H1 (cell line): ENCODE measurements at regions not wholly inside any gene's neighbourhood (a gene's known extent, or its start where the extent isn't known, plus 50 kb on each side); places are given as distances from the start of the nearest gene placed in this dataset.

Experiments
- BACH1 ChIP-seq: IDR thresholded peaks from 2 replicates; pipeline ENCODE4 v1.6.1; 2012; ENCODE audit warnings: low read length, improper control_type of control experiment
- CTCF ChIP-seq, 3 experiments: IDR thresholded peaks; 1 replicate in 2 of 3; 2 replicates in 1 of 3; pipeline versions ENCODE4 v1.5.1 to v1.6.1; 2011; ENCODE audit warnings: low read length in 3 of 3, mild to moderate bottlenecking in 3 of 3, inconsistent platforms in 2 of 3, low read depth in 1 of 3, moderate library complexity in 1 of 3; ENCODE audit not compliant: insufficient read depth in 1 of 3; ENCODE audit errors: control extremely low read depth in 1 of 3
- EZH2 ChIP-seq: fragments of 200-600 bp; sonication (generic); IDR thresholded peaks from 2 replicates; pipeline ENCODE4 v1.7.1; 2012; ENCODE audit warnings: low read depth, mild to moderate bottlenecking, moderate library complexity, low read length, inconsistent platforms; ENCODE audit not compliant: severe bottlenecking
- FOSL1 ChIP-seq: IDR thresholded peaks from 2 replicates; pipeline ENCODE4 v1.6.1; 2011; ENCODE audit warnings: mild to moderate bottlenecking, low read depth, low read length, moderate library complexity; ENCODE audit not compliant: insufficient read depth
- JUND ChIP-seq: IDR thresholded peaks from 2 replicates; pipeline ENCODE4 v1.6.1; 2011; ENCODE audit warnings: mild to moderate bottlenecking, improper control_type of control experiment, low read length
- KDM1A ChIP-seq: fragments of 200-600, 300-600 bp; sonication (generic); IDR thresholded peaks from 2 replicates; pipeline ENCODE4 v1.7.1; 2016; ENCODE audit warnings: mild to moderate bottlenecking, low read length, borderline replicate concordance
- MAFK ChIP-seq: IDR thresholded peaks from 2 replicates; pipeline ENCODE4 v1.6.1; 2012; ENCODE audit warnings: low read depth, mild to moderate bottlenecking, improper control_type of control experiment, low read length
- POLR2A ChIP-seq, 2 experiments: IDR thresholded peaks; 1 replicate in 1 of 2; 2 replicates in 1 of 2; pipeline ENCODE4 v1.6.1; 2011; ENCODE audit warnings: low read depth in 2 of 2, low read length in 2 of 2, mild to moderate bottlenecking in 2 of 2; ENCODE audit errors: control extremely low read depth in 1 of 2
- POLR2AphosphoS5 ChIP-seq: IDR thresholded peaks from 2 replicates; pipeline ENCODE4 v1.6.1; 2011; ENCODE audit warnings: low read depth, low read length
- RBBP5 ChIP-seq: IDR thresholded peaks from 2 replicates; pipeline ENCODE4 v1.7.1; 2012; ENCODE audit warnings: low read depth, mild to moderate bottlenecking, inconsistent platforms, low read length, moderate library complexity, borderline replicate concordance
- RFX5 ChIP-seq: IDR thresholded peaks from 2 replicates; pipeline ENCODE4 v1.6.1; 2011; ENCODE audit warnings: low read depth, low read length, improper control_type of control experiment, borderline replicate concordance
- TAF1 ChIP-seq: IDR thresholded peaks from 2 replicates; pipeline ENCODE4 v1.6.1; 2011; ENCODE audit warnings: mild to moderate bottlenecking, low read depth, low read length
- USF2 ChIP-seq: IDR thresholded peaks from 2 replicates; pipeline ENCODE4 v1.6.1; 2011; ENCODE audit warnings: low read length, improper control_type of control experiment

- TF ChIP-seq CTCF (IDR thresholded peaks at IDR 0.05; ENCODE audit: control extremely low read depth in 1 of 3, insufficient read depth in 1 of 3, low read depth in 1 of 3, low read length in 3 of 3) (no peak), TAF1 (no peak), MAFK (no peak), RFX5 (no peak), KDM1A (no peak), EZH2 (no peak), JUND (no peak), RBBP5 (no peak), FOSL1 (no peak), BACH1 (no peak), USF2 (no peak), POLR2AphosphoS5 (no peak), POLR2A (IDR thresholded peaks at IDR 0.05; ENCODE audit: control extremely low read depth in 1 of 2, low read depth in 2 of 2, low read length in 2 of 2) (no peak)
Measured at GRCh38 chr10:132996603-132997343, 54.4 kb upstream of the CFAP46 start.
